ENCODE measurements at regions not wholly inside any gene's neighbourhood (a gene's known extent, or its start where the extent isn't known, plus 50 kb on each side); places are given as distances from the start of the nearest gene placed in this dataset.

DNA sequence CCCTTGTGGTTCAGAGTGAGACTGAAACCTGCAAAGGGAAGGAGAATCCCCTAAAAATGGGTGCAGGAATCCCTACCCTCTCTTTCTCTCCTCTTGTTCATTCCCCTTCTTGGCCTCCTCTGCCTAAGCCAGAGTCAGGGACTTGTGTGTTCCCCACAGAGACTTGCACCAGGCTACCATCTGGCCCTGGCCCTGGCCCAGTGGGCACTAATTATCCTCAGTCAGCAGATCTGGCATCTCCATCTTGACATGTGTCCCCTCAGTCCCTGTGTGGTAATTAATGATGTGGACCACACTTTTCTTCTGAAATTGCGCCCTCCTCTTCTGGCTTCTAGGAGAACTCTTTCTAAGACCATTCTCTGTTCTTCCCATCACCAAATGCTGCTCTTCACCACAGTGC, 354.4 kb downstream of the SETD4 start:
- Mint-ChIP-seq H3K27ac (no peak overlapping the region), H3K36me3 (no peaks in the 10 kb centered on the region), H3K9me3 (peaks cover 0 to 2% (median 0%) of the 10 kb centered on the region in 7 donors), H3K4me3 (no peak overlapping the region), H3K4me1 (no peaks in the 10 kb centered on the region), H3K27me3 (ENCODE audit: low read depth in 3 of 3) (peaks cover 5 to 17% (median 10%) of the 10 kb centered on the region in 3 donors)
- H3K36me3 ChIP-seq (replicated peaks in 1 of 2; ENCODE audit: control insufficient read depth in 1 of 2, insufficient read depth in 2 of 2, low read length in 2 of 2), result no peaks in the 10 kb centered on the region
- no peak overlapping the region for H3K27ac ChIP-seq (ENCODE audit: low read depth in 1 of 2, low read length in 2 of 2)
- H3K79me2 ChIP-seq (ENCODE audit: insufficient read depth, low read length), result no peaks in the 10 kb centered on the region
- H3K4me1 ChIP-seq (ENCODE audit: control insufficient read depth in 1 of 2, insufficient read depth in 2 of 2, low read length in 2 of 2), result no peaks in the 10 kb centered on the region
- WGBS (ENCODE audit: insufficient coverage), result 86% methylated on average over 1 of the region's 1 CpG
- H3K9ac ChIP-seq (ENCODE audit: insufficient read depth, low read length, poor library complexity, severe bottlenecking), result no peak overlapping the region
- H3K9me3 ChIP-seq (replicated peaks in 1 of 2; ENCODE audit: control insufficient read depth in 1 of 2, insufficient read depth in 1 of 2, low read length in 2 of 2), result no peaks in the 10 kb centered on the region
- H3K4me2 ChIP-seq (replicated peaks; ENCODE audit: extremely low read depth, low read length, poor library complexity, severe bottlenecking), result no peak overlapping the region
- H3K27me3 ChIP-seq (ENCODE audit: control insufficient read depth in 2 of 2, insufficient read depth in 2 of 2, low read length in 2 of 2), result peaks cover 0 to 5% of the 10 kb centered on the region in 2 donors
- TF ChIP-seq, protein P1, sequence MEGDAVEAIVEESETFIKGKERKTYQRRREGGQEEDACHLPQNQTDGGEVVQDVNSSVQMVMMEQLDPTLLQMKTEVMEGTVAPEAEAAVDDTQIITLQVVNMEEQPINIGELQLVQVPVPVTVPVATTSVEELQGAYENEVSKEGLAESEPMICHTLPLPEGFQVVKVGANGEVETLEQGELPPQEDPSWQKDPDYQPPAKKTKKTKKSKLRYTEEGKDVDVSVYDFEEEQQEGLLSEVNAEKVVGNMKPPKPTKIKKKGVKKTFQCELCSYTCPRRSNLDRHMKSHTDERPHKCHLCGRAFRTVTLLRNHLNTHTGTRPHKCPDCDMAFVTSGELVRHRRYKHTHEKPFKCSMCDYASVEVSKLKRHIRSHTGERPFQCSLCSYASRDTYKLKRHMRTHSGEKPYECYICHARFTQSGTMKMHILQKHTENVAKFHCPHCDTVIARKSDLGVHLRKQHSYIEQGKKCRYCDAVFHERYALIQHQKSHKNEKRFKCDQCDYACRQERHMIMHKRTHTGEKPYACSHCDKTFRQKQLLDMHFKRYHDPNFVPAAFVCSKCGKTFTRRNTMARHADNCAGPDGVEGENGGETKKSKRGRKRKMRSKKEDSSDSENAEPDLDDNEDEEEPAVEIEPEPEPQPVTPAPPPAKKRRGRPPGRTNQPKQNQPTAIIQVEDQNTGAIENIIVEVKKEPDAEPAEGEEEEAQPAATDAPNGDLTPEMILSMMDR (IDR thresholded peaks at IDR 0.05), result no peak
- H3K4me3 ChIP-seq (replicated peaks in 1 of 3; ENCODE audit: low read depth in 2 of 3, low read length in 3 of 3), result no peak overlapping the region
- no peak for DNase-seq
- H4K20me1 ChIP-seq (ENCODE audit: insufficient read depth, low read length), result no peaks in the 10 kb centered on the region
- H2AFZ ChIP-seq (ENCODE audit: insufficient read depth, low read depth, low read length, poor library complexity, severe bottlenecking), result no peak overlapping the region
- intact Hi-C loops (cut with micrococcal nuclease), result no loop called here

DNA sequence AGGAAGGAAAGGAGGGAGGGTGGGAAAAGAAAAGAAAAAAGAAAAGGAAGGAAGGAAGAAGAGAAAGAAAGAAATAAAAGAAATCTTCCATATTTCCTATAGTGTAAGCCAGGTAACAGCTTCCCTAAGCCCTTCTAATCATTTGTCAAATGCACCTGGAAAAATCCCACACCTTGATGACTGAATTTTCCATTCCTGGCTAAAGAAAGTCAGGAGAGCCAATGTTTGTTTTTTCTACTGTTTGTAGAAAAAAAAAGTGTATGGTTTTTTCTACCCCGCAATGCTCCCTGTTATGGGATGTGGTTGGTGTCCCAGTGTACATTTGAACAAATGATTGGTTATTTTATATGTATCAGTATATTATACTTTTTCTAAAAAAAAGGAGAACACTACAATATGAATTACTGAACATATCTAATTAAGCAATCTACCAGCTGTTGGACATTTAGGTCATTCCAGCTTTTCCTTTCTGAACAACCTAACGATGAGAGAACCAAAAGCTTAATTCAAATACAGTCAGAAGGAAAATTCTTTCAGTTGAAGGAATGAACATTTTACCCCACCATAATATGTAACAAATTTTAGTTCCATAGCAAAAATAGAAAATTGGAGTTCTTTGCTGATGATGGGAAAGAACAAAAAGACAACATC, 355.0 kb downstream of the SETD4 start:
- no peaks in the 10 kb centered on the region for H3K4me1 ChIP-seq (ENCODE audit: control insufficient read depth in 1 of 2, insufficient read depth in 2 of 2, low read length in 2 of 2)
- no peak overlapping the region for H3K27ac ChIP-seq (ENCODE audit: low read depth in 1 of 2, low read length in 2 of 2)
- intact Hi-C loops (cut with micrococcal nuclease), result no loop called here
- Mint-ChIP-seq H3K4me1 (no peaks in the 10 kb centered on the region), H3K27ac (no peak overlapping the region), H3K4me3 (peak overlapping the region in 1 of 2 donors; percentile 67), H3K27me3 (ENCODE audit: low read depth in 3 of 3) (peaks cover 5 to 17% (median 10%) of the 10 kb centered on the region in 3 donors), H3K36me3 (no peaks in the 10 kb centered on the region), H3K9me3 (peaks cover 0 to 2% (median 0%) of the 10 kb centered on the region in 7 donors)
- H3K27me3 ChIP-seq (ENCODE audit: control insufficient read depth in 2 of 2, insufficient read depth in 2 of 2, low read length in 2 of 2), result peaks cover 0 to 5% of the 10 kb centered on the region in 2 donors
- DNase-seq, result no peak
- H3K9me3 ChIP-seq (replicated peaks in 1 of 2; ENCODE audit: control insufficient read depth in 1 of 2, insufficient read depth in 1 of 2, low read length in 2 of 2), result no peaks in the 10 kb centered on the region
- H3K36me3 ChIP-seq (replicated peaks in 1 of 2; ENCODE audit: control insufficient read depth in 1 of 2, insufficient read depth in 2 of 2, low read length in 2 of 2), result no peaks in the 10 kb centered on the region
- no peak overlapping the region for H3K4me3 ChIP-seq (replicated peaks in 1 of 3; ENCODE audit: low read depth in 2 of 3, low read length in 3 of 3)
- no peak overlapping the region for H3K4me2 ChIP-seq (replicated peaks; ENCODE audit: extremely low read depth, low read length, poor library complexity, severe bottlenecking)
- no peak overlapping the region for H3K9ac ChIP-seq (ENCODE audit: insufficient read depth, low read length, poor library complexity, severe bottlenecking)
- no peaks in the 10 kb centered on the region for H3K79me2 ChIP-seq (ENCODE audit: insufficient read depth, low read length)
- TF ChIP-seq, protein P1 (IDR thresholded peaks at IDR 0.05), result no peak
- no peak overlapping the region for H2AFZ ChIP-seq (ENCODE audit: insufficient read depth, low read depth, low read length, poor library complexity, severe bottlenecking)
- H4K20me1 ChIP-seq (ENCODE audit: insufficient read depth, low read length), result no peaks in the 10 kb centered on the region
- no CpG with 5 or more reads among the region's 2 CpGs for WGBS (ENCODE audit: insufficient coverage)

Measured in CD14-positive monocyte (primary cell).